GM12878 (cell line): ENCODE measurements at regions not wholly inside any gene's neighbourhood (a gene's known extent, or its start where the extent isn't known, plus 50 kb on each side); places are given as distances from the start of the nearest gene placed in this dataset.

Experiments
- ATAC-seq: fragments of 200-7000 bp; cut with Tn5 transposase; 3 replicates; pipeline ENCODE4 v1.9.1; 2020; ENCODE audit warnings: mild to moderate bottlenecking, moderate library complexity
- BruUV-seq: library from RNA; stranded (reverse); fragments of 400-500 nt; replicated peaks from 2 replicates; lab custom pipeline; 2021; lab: Mats Ljungman, UMichigan
- CTCF ChIA-PET: fragments of 300-600 bp; sonication (Branson Sonifier 250); formaldehyde crosslinking; extraction: SDS; loops from one replicate; lab custom pipeline; 2021; ENCODE audit warnings: inconsistent platforms; lab: Yijun Ruan, JAX
- POLR2A ChIA-PET: fragments of 350-600 bp; formaldehyde crosslinking; extraction: SDS; loops from one replicate; lab custom pipeline; 2021; ENCODE audit warnings: inconsistent platforms; lab: Charles Lee
- RAD21 ChIA-PET: fragments of 300-600 bp; sonication (Branson Sonifier 250); formaldehyde crosslinking; loops from one replicate; lab custom pipeline; 2023; ENCODE audit warnings: antibody characterized with exemption; ENCODE audit not compliant: unreplicated experiment; lab: Charles Lee
- SMC1A ChIA-PET: fragments of 300-600 bp; sonication (Branson Sonifier 250); formaldehyde crosslinking; loops from one replicate; lab custom pipeline; 2023; ENCODE audit not compliant: unreplicated experiment, uncharacterized antibody; lab: Charles Lee
- DNase-seq: peaks from one replicate; pipeline ENCODE4 v3.0.0-alpha.2; 2011; ENCODE audit warnings: low read depth, low spot score
- FAIRE-seq: peaks from 3 replicates; lab custom pipeline; 2011; peaks lifted over from hg19 to GRCh38; lab: Jason Lieb, UNC
- H2AFZ ChIP-seq: 2 replicates; pipeline ENCODE4 v1.6.0; 2011; ENCODE audit warnings: low read depth, low read length, control low read depth; ENCODE audit not compliant: control insufficient read depth
- H3K27ac ChIP-seq: 2 replicates; pipeline ENCODE4 v1.5.1; 2011; ENCODE audit warnings: control low read depth; ENCODE audit not compliant: control insufficient read depth, insufficient read depth
- H3K27me3 ChIP-seq, 2 experiments: replicated peaks in 1 of 2; 2 replicates each; pipeline versions ENCODE4 v1.6.0 to v1.6.1; 2011; ENCODE audit warnings: low read length in 1 of 2; ENCODE audit not compliant: control insufficient read depth in 2 of 2, insufficient read depth in 2 of 2
- H3K36me3 ChIP-seq, 2 experiments: 2 replicates each; pipeline ENCODE4 v1.5.1; 2011; ENCODE audit warnings: low read length in 1 of 2; ENCODE audit not compliant: control insufficient read depth in 2 of 2, insufficient read depth in 2 of 2
- H3K4me1 ChIP-seq: 2 replicates; pipeline ENCODE4 v1.6.1; 2011; ENCODE audit warnings: mild to moderate bottlenecking, low read length, moderate library complexity, mixed read lengths; ENCODE audit not compliant: control insufficient read depth, insufficient read depth
- H3K4me2 ChIP-seq: 2 replicates; pipeline ENCODE4 v1.6.0; 2011; ENCODE audit warnings: control low read depth; ENCODE audit not compliant: control insufficient read depth, insufficient read depth
- H3K4me3 ChIP-seq: fragments of 200-600 bp; sonication (generic); 2 replicates; pipeline ENCODE4 v1.5.1; 2016
- H3K79me2 ChIP-seq: 2 replicates; pipeline ENCODE4 v1.6.0; 2011; ENCODE audit warnings: low read length; ENCODE audit not compliant: control insufficient read depth, insufficient read depth
- H3K9ac ChIP-seq: 2 replicates; pipeline ENCODE4 v1.8.0; 2011; ENCODE audit warnings: low read length, control low read depth, mixed read lengths; ENCODE audit not compliant: control insufficient read depth, insufficient read depth
- H3K9me3 ChIP-seq: replicated peaks from 3 replicates; pipeline ENCODE4 v1.5.1; 2011; ENCODE audit warnings: mild to moderate bottlenecking, low read length; ENCODE audit not compliant: control insufficient read depth, insufficient read depth
- H4K20me1 ChIP-seq: 2 replicates; pipeline ENCODE4 v1.6.0; 2011; ENCODE audit not compliant: control insufficient read depth, insufficient read depth
- IRF4 ChIP-seq: IDR thresholded peaks from 2 replicates; pipeline ENCODE4 v1.6.1; 2011; ENCODE audit warnings: low read depth, low read length
- WGBS: methylation state at CpG from one replicate; pipeline ENCODE4 v1.1.6; 2016; ENCODE audit warnings: low lambda C conversion rate; ENCODE audit not compliant: insufficient replicate concordance, insufficient coverage; ENCODE audit errors: missing lambda C conversion rate; 5-methylcytosine and 5-hydroxymethylcytosine counted together
- in situ Hi-C: fragments of 300-500 bp; cut with MboI; formaldehyde crosslinking; loops from 9 replicates; pipeline ENCODE4 v1.14.3; 2018; ENCODE audit warnings: mixed read lengths
- intact Hi-C: fragments of 100-400 bp; cut with micrococcal nuclease; formaldehyde crosslinking; loops from one replicate; pipeline ENCODE4 v1.14.2; 2022; ENCODE audit not compliant: unreplicated experiment
- TF ChIP-seq, protein P1 (sequence below): fragments of 450-650 bp; conservative IDR thresholded peaks from 2 replicates; pipeline ENCODE4 v1.6.1; 2017; ENCODE audit warnings: mild to moderate bottlenecking, moderate library complexity

DNA sequence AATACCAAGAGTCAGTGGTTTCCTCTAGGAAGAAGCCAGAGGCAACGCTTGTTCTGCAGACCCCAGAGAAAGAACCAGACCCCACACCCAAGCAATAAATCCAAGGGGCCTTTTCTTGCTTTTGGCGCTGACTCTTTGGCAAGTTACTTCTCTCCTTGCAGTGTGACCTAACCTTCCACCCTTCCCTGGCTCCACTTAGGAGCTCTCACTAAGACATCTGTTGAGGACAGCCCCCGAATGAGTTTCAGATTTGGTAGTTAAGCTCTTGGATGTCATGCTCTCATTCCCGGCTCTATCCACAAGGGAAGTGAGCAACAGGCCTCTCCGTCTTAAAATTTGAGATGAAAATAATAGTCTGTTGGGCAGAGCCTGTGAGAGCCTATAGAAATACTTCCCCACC lies 50.6 kb upstream of the FAM204A start:
- Histone ChIP-seq H3K4me1 (no peaks in the 10 kb centered on the region), H4K20me1 (no peaks in the 10 kb centered on the region), H3K9me3 (no peaks in the 10 kb centered on the region), H3K36me3 (no peaks in the 10 kb centered on the region), H3K4me2 (no peak overlapping the region), H3K27ac (no peak overlapping the region), H3K9ac (no peak overlapping the region), H3K27me3 (no peaks in the 10 kb centered on the region), H3K79me2 (no peaks in the 10 kb centered on the region), H3K4me3 (no peak overlapping the region), H2AFZ (no peak overlapping the region)
- 56% methylated on average over 5 of the region's 5 CpGs for WGBS
- ChIA-PET POLR2A (no interaction called here), SMC1A (interaction anchor here (0.8 to 1.0 kb wide), 2 partner anchors 8 to 15 kb away, joined by 3 to 4 read pairs; no protein-coding TSS in a partner anchor), RAD21 (no interaction called here), CTCF (interaction anchor here (1.4 kb wide), 1 partner anchor 896 kb away, joined by 3 read pairs; no protein-coding TSS in a partner anchor)
- no peak for TF ChIP-seq IRF4
- TF ChIP-seq, protein P1, sequence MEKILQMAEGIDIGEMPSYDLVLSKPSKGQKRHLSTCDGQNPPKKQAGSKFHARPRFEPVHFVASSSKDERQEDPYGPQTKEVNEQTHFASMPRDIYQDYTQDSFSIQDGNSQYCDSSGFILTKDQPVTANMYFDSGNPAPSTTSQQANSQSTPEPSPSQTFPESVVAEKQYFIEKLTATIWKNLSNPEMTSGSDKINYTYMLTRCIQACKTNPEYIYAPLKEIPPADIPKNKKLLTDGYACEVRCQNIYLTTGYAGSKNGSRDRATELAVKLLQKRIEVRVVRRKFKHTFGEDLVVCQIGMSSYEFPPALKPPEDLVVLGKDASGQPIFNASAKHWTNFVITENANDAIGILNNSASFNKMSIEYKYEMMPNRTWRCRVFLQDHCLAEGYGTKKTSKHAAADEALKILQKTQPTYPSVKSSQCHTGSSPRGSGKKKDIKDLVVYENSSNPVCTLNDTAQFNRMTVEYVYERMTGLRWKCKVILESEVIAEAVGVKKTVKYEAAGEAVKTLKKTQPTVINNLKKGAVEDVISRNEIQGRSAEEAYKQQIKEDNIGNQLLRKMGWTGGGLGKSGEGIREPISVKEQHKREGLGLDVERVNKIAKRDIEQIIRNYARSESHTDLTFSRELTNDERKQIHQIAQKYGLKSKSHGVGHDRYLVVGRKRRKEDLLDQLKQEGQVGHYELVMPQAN = no peak
- FAIRE-seq (no peak), DNase-seq (no peak), ATAC-seq (no peak)
- no TSS peak for BruUV-seq
- in situ Hi-C loops (no loop called here), intact Hi-C loops (no loop called here)
